ENCODE measurements at regions not wholly inside any gene's neighbourhood (a gene's known extent, or its start where the extent isn't known, plus 50 kb on each side); places are given as distances from the start of the nearest gene placed in this dataset.

DNA sequence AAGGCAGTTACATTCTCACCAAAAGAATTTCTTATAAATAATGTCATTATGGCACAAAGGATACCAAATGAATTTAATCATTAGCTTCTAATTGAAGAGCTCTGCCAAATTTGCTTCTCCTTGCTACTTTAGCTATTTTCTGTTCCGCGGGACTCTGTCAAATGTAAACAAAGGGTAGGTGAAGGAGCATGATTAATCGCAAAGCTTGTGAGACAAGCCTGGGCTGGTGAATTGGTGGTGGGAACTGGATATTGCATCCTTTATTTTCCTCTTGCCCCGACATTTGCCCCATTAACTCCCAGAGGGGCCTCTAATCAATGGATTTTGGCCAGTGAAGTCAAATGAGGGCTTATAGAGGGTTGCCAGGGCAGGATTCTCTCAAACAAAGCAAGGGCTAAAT, 234.2 kb upstream of the RFX3 start:
- Histone ChIP-seq H3K27me3 (no peaks in the 10 kb centered on the region), H3K4me3 (no peak overlapping the region), H3K27ac (no peak overlapping the region), H3K4me1 (no peaks in the 10 kb centered on the region), H3K9me3 (no peaks in the 10 kb centered on the region), H3K36me3 (no peaks in the 10 kb centered on the region)
- no peak for TF ChIP-seq CTCF (IDR thresholded peaks at IDR 0.05)
- peak in 1 of 6 donors; percentile 10 for DNase-seq
- 5 to 15% methylated on average over 4 of the region's 4 CpGs for WGBS, 2 donors
- intact Hi-C loops (cut with DNase I), result no loop called here
- peak; percentile 40 to 91 (median 75) for ATAC-seq
- no peak for FAIRE-seq

DNA sequence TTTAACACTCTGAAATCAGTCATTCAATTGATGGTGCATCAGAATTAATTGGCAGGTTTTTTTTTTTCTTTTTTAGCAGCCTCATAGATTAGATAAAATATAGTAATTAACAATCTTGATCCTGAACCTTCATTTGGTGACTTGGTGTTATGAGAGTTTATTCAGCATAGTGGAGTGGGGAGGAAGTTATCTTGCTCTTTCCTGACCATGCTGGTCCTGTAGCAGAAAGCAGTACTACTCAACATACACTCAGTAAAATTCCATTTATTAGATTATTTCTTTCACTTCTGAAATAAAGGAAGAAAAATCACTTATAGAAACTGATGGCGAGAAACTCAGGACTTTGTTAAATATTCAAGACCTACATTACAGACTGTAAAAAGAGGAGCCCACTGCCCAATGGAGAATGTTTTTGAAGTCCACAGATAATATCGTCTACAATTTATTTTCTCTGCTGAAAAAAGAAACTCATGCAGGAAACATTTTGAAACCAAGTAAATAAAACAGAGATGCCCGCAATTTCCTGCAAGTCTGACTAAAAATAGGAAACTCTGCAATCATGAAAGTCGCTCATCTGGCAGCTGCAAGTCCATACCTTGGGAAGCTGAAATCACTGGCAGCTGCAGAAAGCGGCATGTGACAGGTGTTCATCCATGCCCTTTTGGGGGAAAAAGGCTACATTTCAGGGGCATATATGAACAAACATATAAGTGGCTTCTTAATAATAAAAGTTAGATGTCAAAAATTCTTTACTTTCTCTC, 233.2 kb upstream of the RFX3 start:
- intact Hi-C loops (cut with DNase I), result no loop called here
- no peak overlapping the region for H3K4me3 ChIP-seq
- DNase-seq, result no peak
- no peak for TF ChIP-seq CTCF (IDR thresholded peaks at IDR 0.05)
- no peaks in the 10 kb centered on the region for H3K4me1 ChIP-seq
- no peak overlapping the region for H3K27ac ChIP-seq
- FAIRE-seq, result no peak
- 34 to 56% methylated on average over 5 of the region's 5 CpGs for WGBS, 2 donors
- H3K36me3 ChIP-seq, result no peaks in the 10 kb centered on the region
- H3K9me3 ChIP-seq, result no peaks in the 10 kb centered on the region
- no peaks in the 10 kb centered on the region for H3K27me3 ChIP-seq
- no peak for ATAC-seq

DNA sequence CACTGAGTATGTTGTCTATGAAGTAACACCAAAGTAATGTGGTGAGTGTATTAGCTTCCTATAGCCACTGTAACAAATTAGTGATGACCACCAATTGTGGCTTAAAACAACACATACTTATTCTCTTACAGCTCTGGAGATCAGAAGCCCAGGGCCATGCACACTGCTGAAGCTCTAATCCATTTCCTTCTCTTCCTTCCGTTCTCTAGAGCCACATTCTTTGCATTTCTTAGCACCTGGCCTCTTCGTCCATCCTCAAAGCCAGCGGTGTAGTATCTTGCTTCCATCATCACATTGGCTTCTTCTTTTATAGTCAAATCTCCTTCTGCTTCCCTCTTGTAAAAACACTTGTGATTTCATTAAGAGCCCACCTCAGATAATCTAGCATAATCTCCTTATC, 230.3 kb upstream of the RFX3 start:
- H3K4me1 ChIP-seq, result peaks cover 0 to 2% (median 0%) of the 10 kb centered on the region in 3 donors
- ATAC-seq (no peak), FAIRE-seq (no peak), DNase-seq (no peak)
- whole genome bisulfite sequencing, 2 donors, result 77 to 86% methylated on average over 3 of the region's 3 CpGs
- H3K27ac ChIP-seq, result no peak overlapping the region
- no peak overlapping the region for H3K4me3 ChIP-seq
- no peaks in the 10 kb centered on the region for H3K27me3 ChIP-seq
- H3K36me3 ChIP-seq, result no peaks in the 10 kb centered on the region
- H3K9me3 ChIP-seq, result no peaks in the 10 kb centered on the region
- intact Hi-C loops (cut with DNase I), result no loop called here
- no peak for TF ChIP-seq CTCF (IDR thresholded peaks at IDR 0.05)

DNA sequence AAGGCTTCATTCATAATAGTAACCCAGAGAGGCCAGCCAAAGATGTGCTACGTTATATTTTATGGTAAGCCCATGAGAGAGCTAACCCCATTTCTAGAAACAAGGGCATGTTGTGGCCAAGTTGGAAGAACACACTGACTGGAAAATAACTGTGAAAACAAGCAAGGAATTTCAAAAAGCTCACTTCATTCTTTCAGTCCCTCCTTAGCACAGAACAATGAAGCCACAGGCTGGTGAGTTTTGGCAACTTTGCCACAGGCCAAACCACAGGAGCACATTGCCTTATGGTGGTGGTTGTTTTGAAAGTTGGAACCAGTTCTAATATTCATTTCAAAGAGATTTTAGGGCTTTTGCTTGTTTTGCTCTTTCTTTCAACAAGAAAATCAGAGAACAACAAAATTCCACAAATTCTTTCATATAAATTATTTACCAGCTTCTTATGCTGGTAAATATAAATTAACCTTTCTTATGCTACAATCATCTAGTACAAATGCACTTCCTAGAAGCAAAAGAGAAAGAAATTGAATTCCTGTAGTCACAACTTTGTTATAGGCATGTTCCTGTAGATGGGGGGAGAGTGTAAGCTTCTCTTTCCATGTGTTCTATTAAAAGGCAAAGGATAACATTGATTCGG, 225.4 kb upstream of the RFX3 start:
- peaks cover 0 to 3% (median 0%) of the 10 kb centered on the region in 3 donors for H3K4me1 ChIP-seq
- intact Hi-C loops (cut with DNase I), result no loop called here
- H3K27me3 ChIP-seq, result no peaks in the 10 kb centered on the region
- H3K9me3 ChIP-seq, result no peaks in the 10 kb centered on the region
- WGBS, 2 donors, result 45 to 48% methylated on average over 2 of the region's 2 CpGs
- FAIRE-seq (no peak), ATAC-seq (peak in 3 of 4 donors; percentile 24 to 68 (median 48)), DNase-seq (no peak)
- H3K4me3 ChIP-seq, result no peak overlapping the region
- H3K27ac ChIP-seq, result peak overlapping the region in 2 of 4 donors; percentile 47 to 49
- no peaks in the 10 kb centered on the region for H3K36me3 ChIP-seq
- TF ChIP-seq CTCF (IDR thresholded peaks at IDR 0.05), result no peak

GRCh38 chr9:3750321-3750720, 224.5 kb upstream of the RFX3 start:
- DNase-seq (no peak), ATAC-seq (no peak), FAIRE-seq (no peak)
- Histone ChIP-seq H3K9me3 (no peaks in the 10 kb centered on the region), H3K4me3 (no peak overlapping the region), H3K27me3 (no peaks in the 10 kb centered on the region), H3K36me3 (no peaks in the 10 kb centered on the region), H3K4me1 (peaks cover 0 to 3% (median 0%) of the 10 kb centered on the region in 3 donors), H3K27ac (peak overlapping the region in 1 of 4 donors; percentile 49)
- no peak for TF ChIP-seq CTCF (IDR thresholded peaks at IDR 0.05)
- intact Hi-C loops (cut with DNase I), result no loop called here
- 74 to 79% methylated on average over 5 of the region's 5 CpGs for WGBS, 2 donors
